ENCODE measurements at regions not wholly inside any gene's neighbourhood (a gene's known extent, or its start where the extent isn't known, plus 50 kb on each side); places are given as distances from the start of the nearest gene placed in this dataset.
"Not testable (repeated sequence)": the region's sequence is repeated elsewhere in the genome, so short reads cannot be mapped to it uniquely, and the experiment has no call there.

DNA sequence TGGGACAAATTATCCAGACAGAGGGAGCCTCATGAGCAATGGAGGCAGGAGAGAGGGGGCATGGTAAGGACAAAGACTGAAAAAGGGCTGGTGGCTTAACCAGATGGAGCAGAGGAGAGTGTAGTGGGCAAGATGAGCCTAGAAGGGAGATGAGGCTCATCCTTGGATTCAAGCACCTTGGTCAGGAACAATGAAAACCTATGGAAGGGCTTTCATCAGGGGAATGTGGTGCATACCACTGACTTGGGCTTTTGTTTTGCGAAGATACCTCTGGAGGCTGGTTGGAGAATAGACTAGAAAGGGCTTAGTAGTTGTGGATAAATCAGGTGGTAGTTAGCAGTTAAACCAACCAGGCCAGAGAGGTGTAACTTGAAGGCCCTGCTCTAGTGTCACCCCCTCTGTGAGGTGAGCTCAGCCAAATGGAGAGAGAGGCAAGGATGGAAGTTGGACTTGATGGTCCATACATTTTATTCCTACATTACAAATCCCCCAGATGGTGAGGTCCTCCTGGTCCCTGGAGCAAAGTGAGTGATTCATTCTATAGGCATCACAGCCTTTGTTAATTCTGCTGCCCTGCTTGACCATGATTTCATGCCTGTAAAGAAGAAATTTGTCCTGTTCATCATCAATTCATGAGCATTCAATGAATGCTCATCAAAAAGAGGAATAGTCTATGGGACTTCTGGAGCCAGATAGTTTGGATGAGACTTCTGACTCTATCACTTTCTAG lies 264.8 kb upstream of the IGFBP7 start:
- DNase-seq, result peak; percentile 79

DNA sequence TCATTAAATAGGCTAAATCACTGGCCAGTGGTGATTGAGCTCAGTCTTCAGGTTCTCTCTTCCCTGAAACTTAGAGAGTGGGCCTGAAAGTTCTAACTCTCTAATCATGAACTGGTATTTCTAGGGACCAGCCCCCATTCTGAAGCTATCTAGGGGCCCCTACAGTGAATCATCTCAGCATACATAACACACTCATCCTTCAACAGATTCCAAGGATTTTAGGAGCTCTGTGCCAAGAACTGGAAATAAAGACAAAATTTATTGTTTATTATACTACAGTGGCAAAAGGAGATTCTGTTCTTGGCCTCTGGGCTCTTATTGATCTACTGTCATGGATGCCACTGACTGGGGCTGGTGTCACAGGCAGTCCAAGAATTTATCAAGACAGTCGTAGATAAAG lies 263.8 kb upstream of the IGFBP7 start:
- peak; percentile 75 for DNase-seq

DNA sequence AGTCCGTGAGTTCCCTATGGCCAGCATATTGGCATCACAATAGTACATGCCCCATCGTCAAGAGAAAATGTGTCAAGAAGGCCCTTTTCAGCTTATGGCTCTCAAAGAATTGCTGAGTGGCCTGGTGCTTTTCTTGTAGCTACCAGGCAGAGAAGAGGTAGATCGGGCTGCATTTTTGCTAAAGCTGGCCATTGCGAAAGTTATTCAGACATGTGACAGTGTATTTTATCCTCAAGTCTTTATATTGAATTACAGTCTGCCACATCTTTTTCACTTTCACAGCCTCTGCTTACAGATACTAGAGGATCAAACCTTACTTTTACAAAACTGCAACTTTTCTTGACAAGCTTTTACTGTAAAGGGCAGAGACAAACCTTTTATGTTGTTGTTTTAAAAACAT lies 261.5 kb upstream of the IGFBP7 start:
- DNase-seq, result no peak

DNA sequence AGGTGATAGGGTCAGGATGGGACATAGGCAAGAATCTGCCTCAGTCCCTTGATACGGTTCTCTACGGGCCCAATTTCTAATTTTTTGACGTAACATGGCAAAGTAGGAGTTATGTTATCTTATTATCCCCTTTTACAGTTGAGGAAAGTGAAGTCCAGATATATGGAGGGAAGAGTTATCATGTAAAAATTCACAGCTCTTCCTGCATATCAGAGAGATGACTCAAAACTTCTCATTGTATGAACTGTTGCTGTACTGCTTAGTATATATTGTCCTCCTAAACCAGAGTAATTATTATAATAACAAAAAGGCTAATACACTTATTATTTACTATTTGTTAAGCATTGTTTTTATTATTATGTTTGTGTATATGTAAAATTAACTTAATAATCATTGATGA lies 260.5 kb upstream of the IGFBP7 start:
- peak; percentile 45 for DNase-seq

DNA sequence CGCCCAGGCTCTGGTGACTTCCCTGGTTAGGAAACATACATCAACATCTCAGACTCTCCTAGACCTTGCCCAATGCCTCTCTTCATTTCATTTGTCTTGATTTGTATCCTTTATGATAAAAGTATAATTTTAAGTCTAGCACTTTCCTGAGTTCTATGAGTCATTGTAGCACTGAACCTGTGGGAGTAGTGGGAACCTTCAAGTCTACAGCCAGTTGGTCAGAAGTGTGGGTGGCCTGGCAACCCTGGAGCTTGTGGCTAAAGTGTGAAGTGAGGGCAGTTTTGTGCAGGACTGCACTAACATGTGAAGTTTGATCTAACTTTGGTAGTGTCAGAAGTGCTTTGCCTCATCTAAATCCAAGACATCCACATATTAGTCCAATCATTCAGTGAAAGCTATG lies 259.3 kb upstream of the IGFBP7 start:
- no peak for DNase-seq

DNA sequence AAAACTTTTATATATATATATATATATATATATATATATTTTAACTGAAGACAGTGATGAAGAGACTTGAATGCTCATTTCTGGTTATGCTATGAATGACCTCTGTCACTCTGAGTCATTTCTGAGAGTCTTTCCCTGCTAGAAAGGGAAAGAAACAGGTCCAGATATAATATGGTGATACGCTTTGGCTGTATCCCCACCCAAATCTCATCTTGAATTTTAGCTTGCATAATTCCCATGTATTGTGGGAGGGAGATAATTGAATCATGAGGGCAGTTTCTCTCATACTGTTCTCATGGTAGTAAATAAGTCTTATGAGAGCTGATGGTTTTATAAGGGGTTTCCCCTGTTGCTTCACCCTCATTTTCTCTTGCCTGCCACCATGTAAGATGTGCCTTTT lies 254.1 kb upstream of the IGFBP7 start:
- no peak for DNase-seq

DNA sequence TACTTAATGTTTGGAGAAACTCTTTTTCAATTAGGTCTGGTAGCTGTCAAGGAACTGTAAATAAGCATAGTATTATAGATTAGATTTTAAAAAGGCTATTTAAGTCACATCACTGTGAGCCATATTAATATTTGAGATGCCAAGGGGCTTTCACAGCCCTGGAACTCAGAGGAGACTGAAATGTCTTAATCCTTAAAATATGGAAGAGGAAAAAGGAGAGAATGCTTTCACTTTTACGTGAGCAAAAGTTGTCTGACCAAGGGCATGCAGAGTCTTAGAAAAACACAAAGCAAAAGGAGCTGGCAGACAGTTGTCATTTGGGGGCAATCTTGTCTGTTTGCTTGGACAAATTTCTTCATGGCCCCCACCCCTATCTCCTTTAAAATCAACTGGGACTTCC lies 253.2 kb upstream of the IGFBP7 start:
- peak; percentile 26 for DNase-seq

DNA sequence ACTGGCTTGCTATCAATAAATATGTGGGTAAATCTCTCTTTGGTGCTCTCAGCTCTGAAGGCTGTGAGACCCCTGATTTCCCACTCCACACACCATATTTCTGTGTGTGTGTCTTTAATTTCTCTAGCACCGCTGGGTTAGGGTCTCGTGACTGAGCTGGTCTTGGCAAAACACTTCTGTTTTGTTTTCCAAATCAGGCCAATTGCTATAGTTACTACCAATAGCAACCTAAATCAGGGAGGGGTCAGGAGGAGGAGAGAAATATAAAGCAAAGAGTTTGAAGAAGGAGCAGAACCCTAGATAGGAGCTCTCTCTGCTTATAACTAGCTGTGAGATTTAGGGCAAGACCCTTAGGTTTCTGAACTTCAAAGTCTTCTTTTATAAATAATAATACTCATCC lies 250.5 kb upstream of the IGFBP7 start:
- no peak for DNase-seq

DNA sequence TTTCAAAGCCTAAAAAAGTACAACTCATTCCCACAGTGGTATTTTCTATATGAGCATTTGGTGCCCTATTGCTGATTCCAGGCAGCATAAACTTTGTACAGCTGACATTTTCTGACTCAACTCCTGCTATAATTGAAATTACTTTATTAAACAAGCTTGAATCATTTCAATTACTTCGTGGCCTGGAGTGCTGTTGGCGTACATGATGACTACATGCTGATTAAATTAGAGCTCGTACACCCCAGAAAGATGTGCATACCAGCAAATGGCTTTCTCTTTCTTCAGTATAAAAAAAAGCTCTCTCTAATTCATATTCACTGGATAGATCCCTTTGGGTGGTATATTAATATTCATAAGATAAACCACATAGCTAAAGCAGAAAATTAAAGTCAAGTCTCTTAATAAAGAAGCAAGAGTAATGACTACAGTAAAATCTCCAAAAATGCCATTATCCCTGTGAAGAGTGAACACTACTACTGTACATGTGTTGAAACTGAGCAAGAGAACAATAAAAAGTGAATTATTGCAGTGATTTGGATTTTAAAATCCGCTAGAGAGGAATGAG lies 245.0 kb upstream of the IGFBP7 start:
- peak; percentile 32 for DNase-seq

DNA sequence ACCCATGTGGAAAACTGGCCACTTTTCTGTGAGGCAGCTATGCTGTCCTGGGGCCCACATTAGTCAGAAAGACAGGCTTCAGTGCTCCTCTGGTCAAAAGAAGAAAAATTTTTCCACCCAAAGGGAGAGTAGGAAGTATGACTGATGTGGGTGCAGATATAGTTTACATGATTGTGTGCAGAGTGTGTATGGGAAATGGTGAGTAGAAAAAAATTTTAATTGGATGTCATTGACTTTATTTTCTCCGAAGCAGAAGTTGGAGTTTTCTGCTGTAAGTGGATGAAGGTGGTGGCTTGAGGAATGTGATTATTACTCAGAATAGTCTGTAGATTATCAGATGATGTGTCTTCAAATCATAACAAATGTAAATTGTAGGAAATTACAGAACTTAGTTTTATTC lies 241.5 kb upstream of the IGFBP7 start:
- peak; percentile 65 for DNase-seq

DNA sequence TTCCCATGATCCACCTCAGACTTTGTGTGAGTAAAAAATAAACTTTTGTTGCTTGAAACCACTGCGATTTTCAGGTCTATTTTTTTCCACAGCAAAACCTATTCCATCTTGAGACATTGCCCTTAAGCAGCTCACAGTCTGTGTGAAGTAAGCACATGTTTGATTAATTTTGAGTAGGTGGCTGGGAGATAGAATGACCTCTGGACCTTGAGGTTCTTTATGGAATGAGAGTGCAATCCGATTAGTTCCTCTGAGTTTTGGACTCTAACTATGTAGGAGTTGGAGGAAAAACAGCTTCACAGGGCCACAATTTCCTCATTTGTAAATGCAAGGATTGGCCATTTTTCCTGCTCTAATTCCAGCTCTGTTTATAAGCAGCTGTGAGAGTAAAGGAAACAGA lies 234.1 kb upstream of the IGFBP7 start:
- peak; percentile 47 for DNase-seq

DNA sequence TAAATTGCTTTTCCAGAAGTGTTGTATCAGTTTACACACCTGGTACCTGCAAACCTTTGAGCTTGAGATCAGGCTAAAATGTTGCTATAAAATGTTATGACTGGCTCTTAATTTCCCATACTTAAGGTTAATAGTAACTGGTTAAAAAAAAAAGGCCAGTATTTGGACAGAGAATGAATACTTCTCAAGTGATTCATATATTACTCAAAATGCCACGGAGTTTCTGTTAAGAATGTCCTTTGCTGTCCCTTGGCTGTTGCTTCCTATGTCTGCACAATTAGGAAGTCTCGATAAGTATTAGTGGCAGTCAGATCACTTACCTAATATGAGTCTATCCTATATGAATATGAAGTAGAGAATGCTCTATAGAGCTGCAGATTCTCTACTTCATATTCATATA lies 232.2 kb upstream of the IGFBP7 start:
- DNase-seq, result peak; percentile 67

DNA sequence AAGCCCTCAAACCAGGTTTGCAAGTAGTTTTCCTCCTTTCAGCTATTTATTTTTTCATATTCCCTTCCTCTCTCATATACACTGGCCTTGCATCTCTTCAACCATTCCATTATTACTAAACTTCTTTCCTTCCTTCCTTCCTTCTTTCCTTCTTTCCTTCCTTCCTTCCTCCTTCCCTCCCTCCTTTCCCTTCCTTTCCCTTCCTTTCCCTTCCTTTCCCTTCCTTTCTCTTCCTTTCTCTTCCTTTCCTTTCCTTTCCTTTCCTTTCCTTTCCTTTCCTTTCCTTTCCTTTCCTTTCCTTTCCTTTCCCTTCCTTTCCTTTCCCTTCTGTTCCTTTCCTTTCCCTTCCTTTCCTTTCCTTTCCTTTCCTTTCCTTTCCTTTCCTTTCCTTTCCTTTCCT lies 228.7 kb upstream of the IGFBP7 start:
- DNase-seq, result not testable (repeated sequence)

DNA sequence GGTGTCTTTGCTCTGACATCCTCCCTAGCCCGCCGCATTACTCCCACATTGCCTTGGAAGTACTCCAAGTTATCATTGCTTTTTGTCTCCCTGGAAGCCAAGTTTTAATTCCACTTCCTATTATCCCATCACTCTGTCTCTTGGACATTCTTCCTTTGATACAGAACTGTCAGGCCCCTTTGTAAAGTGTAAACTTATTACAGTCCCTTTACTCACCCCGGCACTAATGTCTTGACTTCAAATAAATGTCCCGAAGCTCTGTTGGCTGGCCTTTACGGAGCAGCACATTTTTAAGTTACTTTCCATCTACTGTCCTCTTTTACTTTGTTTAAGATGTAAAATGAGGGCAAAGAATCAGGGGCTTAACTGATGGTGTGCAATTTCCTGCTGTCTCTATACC lies 223.5 kb upstream of the IGFBP7 start:
- DNase-seq, result no peak

DNA sequence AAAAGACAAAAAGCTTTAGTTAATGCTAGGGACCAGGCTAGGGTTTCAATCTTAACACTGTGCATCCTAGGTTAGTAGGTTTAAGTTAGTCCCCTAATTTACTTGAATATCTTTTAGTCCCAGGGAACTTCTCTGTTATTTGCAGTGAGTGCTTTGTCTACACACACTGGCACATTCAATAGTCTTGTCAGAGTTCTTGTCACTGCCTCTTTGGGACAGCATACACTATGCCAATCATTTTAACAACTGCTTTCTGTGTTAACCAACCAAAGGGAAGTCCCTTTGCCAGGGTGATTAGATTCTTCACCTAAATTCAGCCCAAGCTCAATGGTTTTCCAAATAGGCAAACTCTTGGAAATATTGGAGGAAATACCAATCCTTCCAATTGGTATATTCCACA lies 221.8 kb upstream of the IGFBP7 start:
- no peak for DNase-seq

DNA sequence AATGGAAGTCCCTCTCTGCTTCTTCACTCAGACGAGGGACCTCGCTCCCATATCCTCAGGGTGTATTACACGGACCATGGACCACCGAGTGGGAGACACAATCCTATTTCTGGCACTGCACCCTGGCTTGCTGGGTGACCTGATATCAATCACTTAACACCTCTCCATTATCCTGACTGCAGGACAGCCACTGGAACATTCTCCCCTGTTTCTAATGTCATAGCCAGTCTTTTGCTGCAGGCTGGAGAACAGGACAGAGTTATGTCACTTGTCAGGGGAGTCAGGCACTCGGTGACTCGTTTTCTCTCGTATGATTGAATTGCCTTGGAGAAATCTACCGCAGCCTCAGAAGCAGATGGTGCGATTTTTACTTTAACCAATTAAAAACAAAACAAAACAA lies 219.1 kb upstream of the IGFBP7 start:
- no peak for DNase-seq

DNA sequence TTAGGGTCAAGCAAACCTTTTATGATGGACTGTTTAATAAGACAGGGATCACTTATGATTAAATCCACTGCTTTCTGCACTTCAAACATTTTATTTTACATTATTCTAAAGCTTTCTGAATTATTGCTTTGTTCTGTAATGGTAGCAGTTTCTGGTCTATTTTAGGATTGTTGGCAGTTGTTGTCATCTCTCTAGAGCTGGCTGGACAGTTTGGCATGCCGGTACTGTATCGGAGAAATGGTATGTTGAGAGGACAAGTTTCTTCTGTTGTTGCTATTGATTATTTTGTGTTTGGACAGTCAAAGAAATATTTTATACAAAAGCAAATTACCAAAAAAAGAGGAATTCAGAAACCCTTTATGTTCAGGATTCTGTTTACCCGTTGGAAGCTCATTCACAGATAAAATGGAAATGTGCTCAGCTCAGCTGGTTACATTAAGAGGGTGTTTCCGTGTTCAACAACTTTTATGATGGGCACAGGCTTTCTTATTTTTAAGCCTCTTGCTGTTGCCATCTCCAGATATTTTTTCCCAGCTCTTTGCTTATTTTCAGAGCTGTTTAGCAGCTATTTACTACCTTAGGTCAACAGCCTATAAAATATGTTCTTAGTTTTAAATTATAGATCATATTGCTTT lies 214.6 kb upstream of the IGFBP7 start:
- no peak for DNase-seq

DNA sequence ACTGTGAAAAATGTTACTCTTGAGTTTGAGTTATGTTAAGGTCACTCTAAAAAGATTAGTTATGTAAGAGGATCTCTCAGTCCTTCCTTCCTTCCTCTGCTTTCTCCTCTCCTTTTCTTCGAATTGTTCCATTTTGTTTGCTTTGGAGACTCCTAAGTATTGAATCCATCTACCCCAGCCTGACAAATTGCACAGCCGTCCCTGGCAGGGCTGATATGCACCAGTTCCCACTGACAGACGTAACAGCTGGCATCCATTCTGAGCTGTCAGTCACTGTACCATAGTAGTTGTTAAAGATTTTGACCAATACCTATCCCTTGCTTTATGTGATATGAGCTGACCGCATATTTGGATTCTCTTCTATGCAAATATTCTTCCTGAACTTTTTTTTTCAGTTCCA lies 210.7 kb upstream of the IGFBP7 start:
- DNase-seq, result no peak

DNA sequence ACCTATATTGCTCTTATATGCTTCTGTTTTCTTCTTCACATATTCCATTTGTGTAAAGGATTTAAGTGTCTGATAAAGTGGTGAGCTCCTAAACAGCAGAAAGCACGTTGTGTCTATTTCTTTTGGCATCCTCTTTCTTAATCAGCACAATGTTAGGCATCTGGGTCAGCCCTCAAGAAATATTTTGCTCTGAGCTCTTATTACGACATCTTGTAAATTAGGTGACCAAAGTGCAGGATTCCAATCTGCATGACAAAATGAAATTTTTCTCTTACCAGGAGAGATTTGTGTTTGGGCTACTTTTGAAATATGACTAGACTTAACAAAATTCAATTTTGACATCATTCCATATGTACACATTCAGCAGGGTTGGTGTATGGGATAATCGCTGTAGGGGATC lies 210.0 kb upstream of the IGFBP7 start:
- peak; percentile 70 for DNase-seq

DNA sequence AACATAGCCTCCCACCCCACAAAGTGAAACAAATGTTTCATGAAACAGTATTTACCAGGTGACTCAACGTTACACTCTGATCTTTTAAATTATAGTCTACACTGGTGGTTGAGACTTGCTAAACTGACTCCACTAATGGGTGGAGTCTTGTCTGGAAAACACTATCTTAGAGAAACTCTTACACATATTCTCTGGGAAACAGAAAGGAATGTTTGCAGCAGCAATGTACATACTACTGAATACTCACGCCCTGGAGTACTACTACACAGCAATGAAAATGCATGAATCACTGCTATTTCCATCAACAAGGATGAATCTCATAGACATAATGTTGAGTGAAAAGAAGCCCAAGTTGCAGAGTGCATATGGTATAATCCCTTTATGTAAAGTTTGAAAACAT lies 208.5 kb upstream of the IGFBP7 start:
- peak; percentile 59 for DNase-seq

DNA sequence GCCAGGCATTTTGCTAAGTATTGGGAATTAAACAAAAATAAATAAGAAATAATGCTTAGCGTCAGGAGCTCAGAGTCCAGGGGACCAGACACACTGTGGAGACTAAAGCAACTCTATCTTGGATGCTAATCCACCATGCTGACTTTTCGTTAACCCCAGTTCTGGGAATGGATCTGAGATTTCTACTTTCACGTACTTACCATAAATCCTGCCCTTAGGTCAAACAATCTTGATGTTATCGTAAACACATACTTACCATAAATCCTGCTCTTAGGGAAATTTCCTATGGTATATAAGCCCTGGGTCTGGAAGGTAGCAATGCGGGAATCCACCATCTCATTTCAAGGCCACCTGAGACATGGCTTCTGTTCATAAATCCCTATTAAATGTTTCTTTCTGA lies 204.5 kb upstream of the IGFBP7 start:
- no peak for DNase-seq

DNA sequence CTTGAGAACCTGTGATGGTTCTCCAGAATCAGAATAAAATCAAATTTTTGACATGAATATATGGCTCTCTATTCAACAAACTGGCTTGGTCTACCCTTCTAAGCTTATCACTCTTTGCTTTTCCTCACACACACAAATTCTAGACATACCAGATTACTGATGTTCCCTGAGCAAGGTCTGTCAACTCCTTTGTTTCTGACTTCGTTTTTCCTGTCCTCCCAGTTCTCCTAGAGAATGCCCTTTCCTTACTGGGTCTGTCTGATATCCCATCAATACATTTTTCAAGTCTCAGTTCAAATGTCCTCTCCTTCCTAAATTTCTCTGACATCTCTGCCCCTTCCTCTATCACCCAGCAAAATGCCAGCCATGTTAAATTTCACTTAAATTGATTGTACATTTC lies 202.1 kb upstream of the IGFBP7 start:
- DNase-seq, result no peak

DNA sequence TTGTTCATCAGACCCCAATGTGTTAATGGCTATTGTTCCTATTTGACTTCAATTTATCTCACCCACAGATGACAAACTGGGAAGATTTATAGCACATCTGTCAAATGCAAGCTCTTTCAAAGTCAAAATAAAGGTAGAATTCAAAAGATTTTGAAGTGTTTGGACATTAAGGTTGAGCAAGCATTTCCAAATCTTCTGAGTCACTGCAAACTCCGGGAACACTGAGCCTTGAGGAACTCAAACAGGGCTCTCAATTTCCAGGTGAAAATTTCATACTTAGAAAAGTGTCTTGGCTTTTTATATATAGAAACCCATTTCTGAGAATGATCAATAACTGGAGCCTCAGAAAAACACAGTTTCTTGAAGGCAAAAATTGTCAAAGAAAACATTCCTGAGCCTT lies 199.5 kb upstream of the IGFBP7 start:
- no peak for DNase-seq

DNA sequence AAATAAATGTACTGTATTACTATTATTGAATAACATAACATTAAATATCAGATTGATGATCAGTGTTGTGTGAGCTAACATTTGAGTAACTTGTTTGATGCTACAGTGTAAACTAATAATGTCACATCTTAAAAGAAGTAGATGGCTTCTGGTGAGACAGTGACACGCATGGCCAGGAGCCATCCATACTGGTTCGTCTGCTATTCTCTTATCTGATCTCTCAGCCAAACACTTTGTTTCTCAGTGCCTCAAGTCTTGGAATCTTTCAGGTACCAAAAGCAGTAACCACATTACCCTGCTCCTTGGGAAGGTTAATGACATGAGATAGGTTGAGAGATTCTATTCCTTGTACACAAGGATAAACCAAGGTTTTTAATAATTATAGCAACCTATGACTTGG lies 198.1 kb upstream of the IGFBP7 start:
- no peak for DNase-seq

DNA sequence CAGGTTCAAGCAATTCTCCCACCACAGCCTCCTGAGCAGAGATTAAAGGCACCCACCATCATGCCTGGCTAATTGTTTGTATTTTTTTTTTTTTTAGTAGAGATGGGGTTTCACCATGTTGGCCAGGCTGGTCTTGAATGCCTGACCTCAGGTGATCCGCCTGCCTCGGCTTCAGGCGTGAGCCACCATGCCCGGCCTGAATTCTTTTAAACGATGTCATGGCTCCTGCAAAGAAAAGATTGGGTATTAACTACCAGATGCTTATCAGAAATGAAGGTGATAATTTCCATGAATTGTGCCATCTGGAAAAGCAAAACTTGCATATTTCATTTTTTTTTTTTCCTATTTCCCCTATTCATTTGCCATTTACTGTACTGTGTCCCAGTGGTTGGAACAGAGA lies 195.7 kb upstream of the IGFBP7 start:
- DNase-seq, result no peak

Measured in EL (cell line).